ENCODE measurements at regions not wholly inside any gene's neighbourhood (a gene's known extent, or its start where the extent isn't known, plus 50 kb on each side); places are given as distances from the start of the nearest gene placed in this dataset.

DNA sequence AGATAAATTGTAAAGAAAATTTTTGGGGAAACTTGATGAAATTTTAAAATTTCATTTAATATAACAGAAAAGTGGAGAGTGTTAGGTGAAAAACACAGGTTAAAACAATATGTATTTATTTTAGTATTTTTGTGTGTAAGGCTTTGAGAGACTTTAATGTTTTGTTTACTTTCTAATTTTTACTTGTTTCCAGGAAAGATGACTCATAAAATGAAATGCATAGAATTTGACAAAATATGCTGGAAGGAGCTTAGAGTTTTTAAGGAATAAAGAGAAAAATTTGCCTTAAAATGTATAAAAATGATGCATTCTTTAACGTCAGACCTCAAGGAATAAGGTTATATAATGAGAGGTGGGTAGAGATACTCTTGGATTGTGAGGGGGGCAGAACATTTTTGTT lies 1205.1 kb upstream of the CNTN5 start:
- no peaks in the 10 kb centered on the region for H3K27me3 Mint-ChIP-seq
- no peaks in the 10 kb centered on the region for H3K4me1 Mint-ChIP-seq (ENCODE audit: low read depth)
- TF ChIP-seq, protein P1, sequence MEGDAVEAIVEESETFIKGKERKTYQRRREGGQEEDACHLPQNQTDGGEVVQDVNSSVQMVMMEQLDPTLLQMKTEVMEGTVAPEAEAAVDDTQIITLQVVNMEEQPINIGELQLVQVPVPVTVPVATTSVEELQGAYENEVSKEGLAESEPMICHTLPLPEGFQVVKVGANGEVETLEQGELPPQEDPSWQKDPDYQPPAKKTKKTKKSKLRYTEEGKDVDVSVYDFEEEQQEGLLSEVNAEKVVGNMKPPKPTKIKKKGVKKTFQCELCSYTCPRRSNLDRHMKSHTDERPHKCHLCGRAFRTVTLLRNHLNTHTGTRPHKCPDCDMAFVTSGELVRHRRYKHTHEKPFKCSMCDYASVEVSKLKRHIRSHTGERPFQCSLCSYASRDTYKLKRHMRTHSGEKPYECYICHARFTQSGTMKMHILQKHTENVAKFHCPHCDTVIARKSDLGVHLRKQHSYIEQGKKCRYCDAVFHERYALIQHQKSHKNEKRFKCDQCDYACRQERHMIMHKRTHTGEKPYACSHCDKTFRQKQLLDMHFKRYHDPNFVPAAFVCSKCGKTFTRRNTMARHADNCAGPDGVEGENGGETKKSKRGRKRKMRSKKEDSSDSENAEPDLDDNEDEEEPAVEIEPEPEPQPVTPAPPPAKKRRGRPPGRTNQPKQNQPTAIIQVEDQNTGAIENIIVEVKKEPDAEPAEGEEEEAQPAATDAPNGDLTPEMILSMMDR (IDR thresholded peaks at IDR 0.05; ENCODE audit: unreplicated experiment), result no peak
- peaks cover 9% of the 10 kb centered on the region for H3K9me3 Mint-ChIP-seq (ENCODE audit: low read depth)
- no peak overlapping the region for H3K27ac Mint-ChIP-seq
- no peaks in the 10 kb centered on the region for H3K36me3 Mint-ChIP-seq (ENCODE audit: insufficient read depth)
- no peak for DNase-seq (ENCODE audit: low spot score, unreplicated experiment)
- no peak overlapping the region for H3K4me3 Mint-ChIP-seq (ENCODE audit: low read depth)

DNA sequence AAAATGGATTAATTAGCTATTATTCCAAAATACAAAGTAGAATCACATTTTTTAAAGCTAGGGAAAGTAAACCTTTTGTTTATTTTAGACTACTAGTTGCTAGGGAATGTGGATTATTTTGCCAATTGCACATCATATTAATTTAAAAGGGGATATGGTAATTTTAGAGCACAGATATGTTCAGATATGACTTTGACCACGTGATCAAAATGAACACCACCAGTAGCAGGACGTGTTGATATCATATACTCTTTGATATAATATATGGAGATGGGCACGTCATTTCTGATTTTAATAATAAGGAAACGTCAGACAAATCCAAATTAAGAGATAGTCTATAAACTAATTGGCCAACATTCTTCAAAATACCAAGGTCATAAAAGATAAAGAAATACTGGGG lies 1188.3 kb upstream of the CNTN5 start:
- TF ChIP-seq, protein P1 (IDR thresholded peaks at IDR 0.05; ENCODE audit: unreplicated experiment), result no peak

DNA sequence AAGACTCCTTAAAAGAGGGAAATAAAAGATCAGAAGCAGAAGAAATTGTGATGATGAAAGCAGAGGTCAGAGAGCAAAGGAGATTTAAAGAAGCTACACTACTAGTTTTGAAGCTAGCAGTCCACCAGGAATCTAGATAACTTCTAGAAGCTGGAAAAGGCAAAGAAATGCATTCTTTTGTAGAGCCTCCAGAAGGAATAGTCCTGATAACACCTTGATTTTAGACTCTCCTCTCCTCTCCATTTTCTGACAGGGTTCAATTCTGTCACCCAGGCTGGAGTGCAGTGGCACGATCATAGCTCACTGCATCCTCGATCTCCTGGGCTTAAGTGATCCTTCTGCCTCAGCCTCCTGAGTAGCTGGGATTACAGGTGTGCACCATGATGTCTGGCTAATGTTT lies 1187.3 kb upstream of the CNTN5 start:
- TF ChIP-seq, protein P1 (IDR thresholded peaks at IDR 0.05; ENCODE audit: unreplicated experiment), result no peak
- no peak overlapping the region for H3K27ac Mint-ChIP-seq
- no peak for DNase-seq (ENCODE audit: low spot score, unreplicated experiment)
- H3K4me1 Mint-ChIP-seq (ENCODE audit: low read depth), result no peaks in the 10 kb centered on the region
- H3K27me3 Mint-ChIP-seq, result no peaks in the 10 kb centered on the region
- no peaks in the 10 kb centered on the region for H3K36me3 Mint-ChIP-seq (ENCODE audit: insufficient read depth)
- no peaks in the 10 kb centered on the region for H3K9me3 Mint-ChIP-seq (ENCODE audit: low read depth)
- H3K4me3 Mint-ChIP-seq (ENCODE audit: low read depth), result no peak overlapping the region

More for the DNA sequence above, 1188.3 kb upstream of the CNTN5 start:
- no peaks in the 10 kb centered on the region for H3K4me1 Mint-ChIP-seq (ENCODE audit: low read depth)
- no peak overlapping the region for H3K27ac Mint-ChIP-seq
- H3K4me3 Mint-ChIP-seq (ENCODE audit: low read depth), result no peak overlapping the region
- H3K36me3 Mint-ChIP-seq (ENCODE audit: insufficient read depth), result no peaks in the 10 kb centered on the region
- H3K27me3 Mint-ChIP-seq, result no peaks in the 10 kb centered on the region
- DNase-seq (ENCODE audit: low spot score, unreplicated experiment), result no peak
- no peaks in the 10 kb centered on the region for H3K9me3 Mint-ChIP-seq (ENCODE audit: low read depth)

DNA sequence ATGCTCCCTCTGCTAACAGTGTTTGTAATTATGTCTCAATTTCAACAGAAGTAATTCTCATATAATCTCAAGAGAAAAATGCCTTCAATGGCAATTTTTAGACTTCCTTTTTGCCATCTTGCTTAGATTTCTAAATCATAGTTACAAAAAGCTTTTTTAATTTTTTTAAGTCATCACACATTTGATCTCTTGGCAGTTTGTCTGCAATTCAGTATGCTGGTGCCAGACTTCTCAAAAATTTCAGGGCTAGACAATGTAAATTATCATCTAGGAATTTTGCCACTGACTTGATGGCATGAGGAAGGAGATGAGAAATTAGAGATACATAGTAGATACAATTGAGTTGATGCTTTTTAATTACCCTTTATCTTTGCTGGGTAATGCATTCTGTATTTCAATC lies 1176.7 kb upstream of the CNTN5 start:
- peaks cover 3% of the 10 kb centered on the region for H3K9me3 Mint-ChIP-seq (ENCODE audit: low read depth)
- H3K27ac Mint-ChIP-seq, result no peak overlapping the region
- H3K27me3 Mint-ChIP-seq, result no peaks in the 10 kb centered on the region
- no peaks in the 10 kb centered on the region for H3K36me3 Mint-ChIP-seq (ENCODE audit: insufficient read depth)
- no peaks in the 10 kb centered on the region for H3K4me1 Mint-ChIP-seq (ENCODE audit: low read depth)
- DNase-seq (ENCODE audit: low spot score, unreplicated experiment), result no peak
- TF ChIP-seq, protein P1 (IDR thresholded peaks at IDR 0.05; ENCODE audit: unreplicated experiment), result no peak
- H3K4me3 Mint-ChIP-seq (ENCODE audit: low read depth), result no peak overlapping the region

DNA sequence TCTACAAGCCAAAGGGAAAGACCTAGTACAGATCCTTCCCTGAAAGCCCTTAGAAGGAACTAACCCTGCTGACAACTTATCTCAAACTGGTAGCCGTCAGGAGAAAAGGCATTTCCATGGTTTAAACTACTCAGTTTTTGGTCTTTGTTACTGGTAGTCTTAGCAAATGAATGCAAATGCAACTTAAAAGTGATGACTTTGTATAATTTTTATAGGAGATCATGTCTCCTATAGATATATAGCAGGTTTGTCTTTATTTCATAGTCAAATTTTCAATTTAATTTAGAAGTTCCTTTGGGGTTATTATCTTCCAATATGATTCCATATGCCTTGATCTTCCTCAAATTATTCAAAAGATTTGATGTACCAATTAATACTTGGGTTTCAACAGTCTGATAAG lies 1173.0 kb upstream of the CNTN5 start:
- TF ChIP-seq, protein P1 (IDR thresholded peaks at IDR 0.05; ENCODE audit: unreplicated experiment), result no peak

More for the DNA sequence above, 1173.0 kb upstream of the CNTN5 start:
- no peak for DNase-seq (ENCODE audit: low spot score, unreplicated experiment)
- Mint-ChIP-seq H3K27ac (no peak overlapping the region), H3K27me3 (no peaks in the 10 kb centered on the region), H3K36me3 (ENCODE audit: insufficient read depth) (no peaks in the 10 kb centered on the region), H3K4me3 (ENCODE audit: low read depth) (no peak overlapping the region), H3K4me1 (ENCODE audit: low read depth) (no peaks in the 10 kb centered on the region), H3K9me3 (ENCODE audit: low read depth) (no peaks in the 10 kb centered on the region)

Data from progenitor cell of endocrine pancreas (in vitro differentiated cells).